ENCODE measurements at regions not wholly inside any gene's neighbourhood (a gene's known extent, or its start where the extent isn't known, plus 50 kb on each side); places are given as distances from the start of the nearest gene placed in this dataset.

DNA sequence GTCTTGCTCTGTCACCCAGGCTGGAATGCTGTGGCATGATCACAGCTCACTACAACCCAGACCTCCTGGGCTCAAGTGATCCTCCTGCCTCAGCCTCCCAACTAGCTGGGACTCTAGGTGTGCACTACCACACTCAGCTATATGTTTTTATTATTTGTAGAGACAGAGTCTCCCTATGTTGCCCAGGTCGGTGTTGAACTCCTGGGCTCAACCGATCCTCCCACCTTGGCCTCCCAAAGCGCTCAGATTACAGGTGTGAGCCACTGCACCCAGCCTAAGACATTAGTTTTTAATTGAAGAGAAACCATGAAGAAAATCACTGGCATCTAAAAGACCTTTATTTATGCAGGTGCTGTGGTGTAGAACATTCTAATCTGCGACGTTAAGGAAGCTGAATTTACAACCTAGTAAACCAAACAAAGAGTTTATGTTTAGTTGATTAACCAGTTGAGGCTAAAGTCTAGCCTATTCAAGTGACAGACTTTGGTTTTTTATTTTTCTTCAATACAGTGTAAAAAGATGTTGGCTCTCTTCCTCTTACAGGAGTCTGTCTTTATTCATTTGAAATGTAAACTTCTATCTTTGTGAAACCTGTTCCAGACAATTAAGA lies 52.5 kb upstream of the NBL1 start:
- DNase-seq (no peak), ATAC-seq (ENCODE audit: insufficient read depth, low FRiP score) (no peak)
- H3K9me3 ChIP-seq (ENCODE audit: control insufficient read depth in 4 of 4, insufficient read depth in 3 of 4, low read length in 3 of 4): no peaks in the 10 kb centered on the region

GRCh38 chr1:19585507-19585906 lies 58.6 kb upstream of the NBL1 start:
- ATAC-seq (ENCODE audit: insufficient read depth, low FRiP score): no peak
- Histone ChIP-seq H3K36me3 (ENCODE audit: control insufficient read depth in 4 of 4, insufficient read depth in 4 of 4, low read length in 4 of 4) (no peaks in the 10 kb centered on the region), H3K27me3 (ENCODE audit: control insufficient read depth in 3 of 3, insufficient read depth in 3 of 3, low read length in 2 of 3) (no peaks in the 10 kb centered on the region), H3K9me3 (ENCODE audit: control insufficient read depth in 4 of 4, insufficient read depth in 3 of 4, low read length in 3 of 4) (no peaks in the 10 kb centered on the region), H3K9ac (ENCODE audit: insufficient read depth in 1 of 2, low read length in 2 of 2) (no peak overlapping the region), H3K4me3 (no peak overlapping the region), H3K27ac (ENCODE audit: low read depth in 1 of 2, low read length in 1 of 2) (no peak overlapping the region), H3K4me1 (ENCODE audit: control insufficient read depth in 5 of 5, insufficient read depth in 5 of 5, low read length in 5 of 5) (no peaks in the 10 kb centered on the region)
- TF ChIP-seq CTCF (IDR thresholded peaks at IDR 0.05; ENCODE audit: control extremely low read depth, extremely low read depth): no peak
- WGBS, 2 donors: 92 to 96% methylated on average over 1 of the region's 1 CpG
- DNase-seq: no peak

More for the DNA sequence above, 52.5 kb upstream of the NBL1 start:
- no peaks in the 10 kb centered on the region for H3K27me3 ChIP-seq (ENCODE audit: control insufficient read depth in 3 of 3, insufficient read depth in 3 of 3, low read length in 2 of 3)
- no peak overlapping the region for H3K27ac ChIP-seq (ENCODE audit: low read depth in 1 of 2, low read length in 1 of 2)
- TF ChIP-seq CTCF (IDR thresholded peaks at IDR 0.05; ENCODE audit: control extremely low read depth, extremely low read depth): no peak
- H3K9ac ChIP-seq (ENCODE audit: insufficient read depth in 1 of 2, low read length in 2 of 2): no peak overlapping the region
- H3K36me3 ChIP-seq (ENCODE audit: control insufficient read depth in 4 of 4, insufficient read depth in 4 of 4, low read length in 4 of 4): no peaks in the 10 kb centered on the region
- 76 to 78% methylated on average over 5 of the region's 5 CpGs for WGBS, 2 donors
- H3K4me1 ChIP-seq (ENCODE audit: control insufficient read depth in 5 of 5, insufficient read depth in 5 of 5, low read length in 5 of 5): peaks cover 0 to 7% (median 1%) of the 10 kb centered on the region in 5 donors
- no peak overlapping the region for H3K4me3 ChIP-seq

DNA sequence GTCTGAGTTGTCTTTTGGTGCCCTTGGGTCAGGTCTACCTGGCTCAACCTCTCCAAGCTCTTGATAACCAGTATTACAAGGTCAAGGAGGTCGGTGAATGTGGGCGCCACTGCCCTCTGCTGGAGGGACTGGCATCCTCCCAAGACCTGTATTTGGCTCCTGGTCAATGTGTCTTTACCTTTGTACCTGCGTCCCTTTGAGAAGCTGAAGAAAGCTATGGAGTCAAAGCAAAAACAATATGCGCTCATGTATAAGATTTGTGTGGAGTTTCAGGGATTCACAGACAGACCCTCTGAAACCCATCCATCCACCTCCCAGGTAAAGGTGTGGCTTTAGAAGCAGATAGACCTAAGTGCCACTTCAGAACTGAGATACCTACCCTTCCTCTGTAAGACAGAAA lies 61.8 kb upstream of the NBL1 start:
- no peak overlapping the region for H3K27ac ChIP-seq (ENCODE audit: low read depth in 1 of 2, low read length in 1 of 2)
- no peaks in the 10 kb centered on the region for H3K36me3 ChIP-seq (ENCODE audit: control insufficient read depth in 4 of 4, insufficient read depth in 4 of 4, low read length in 4 of 4)
- peak; percentile 67 for TF ChIP-seq CTCF (IDR thresholded peaks at IDR 0.05; ENCODE audit: control extremely low read depth, extremely low read depth)
- peak; percentile 75 for ATAC-seq (ENCODE audit: insufficient read depth, low FRiP score)
- H3K4me1 ChIP-seq (ENCODE audit: control insufficient read depth in 5 of 5, insufficient read depth in 5 of 5, low read length in 5 of 5): no peaks in the 10 kb centered on the region
- no peaks in the 10 kb centered on the region for H3K9me3 ChIP-seq (ENCODE audit: control insufficient read depth in 4 of 4, insufficient read depth in 3 of 4, low read length in 3 of 4)
- no peak overlapping the region for H3K4me3 ChIP-seq
- 29 to 36% methylated on average over 4 of the region's 4 CpGs for WGBS, 2 donors
- H3K9ac ChIP-seq (ENCODE audit: insufficient read depth in 1 of 2, low read length in 2 of 2): no peak overlapping the region
- no peaks in the 10 kb centered on the region for H3K27me3 ChIP-seq (ENCODE audit: control insufficient read depth in 3 of 3, insufficient read depth in 3 of 3, low read length in 2 of 3)
- DNase-seq: peak in 2 of 3 donors; percentile 33 to 37

GRCh38 chr1:19581381-19581780 lies 62.7 kb upstream of the NBL1 start:
- no peak for DNase-seq
- Histone ChIP-seq H3K4me1 (ENCODE audit: control insufficient read depth in 5 of 5, insufficient read depth in 5 of 5, low read length in 5 of 5) (no peaks in the 10 kb centered on the region), H3K36me3 (ENCODE audit: control insufficient read depth in 4 of 4, insufficient read depth in 4 of 4, low read length in 4 of 4) (no peaks in the 10 kb centered on the region), H3K4me3 (no peak overlapping the region), H3K9ac (ENCODE audit: insufficient read depth in 1 of 2, low read length in 2 of 2) (no peak overlapping the region), H3K27ac (ENCODE audit: low read depth in 1 of 2, low read length in 1 of 2) (no peak overlapping the region), H3K27me3 (ENCODE audit: control insufficient read depth in 3 of 3, insufficient read depth in 3 of 3, low read length in 2 of 3) (no peaks in the 10 kb centered on the region), H3K9me3 (ENCODE audit: control insufficient read depth in 4 of 4, insufficient read depth in 3 of 4, low read length in 3 of 4) (no peaks in the 10 kb centered on the region)
- TF ChIP-seq CTCF (IDR thresholded peaks at IDR 0.05; ENCODE audit: control extremely low read depth, extremely low read depth): no peak
- WGBS, 2 donors: 86 to 90% methylated on average over 7 of the region's 7 CpGs
- no peak for ATAC-seq (ENCODE audit: insufficient read depth, low FRiP score)

Measured in lung (tissue), 11 donors.